Urinary bladder (tissue), 4 donors: ENCODE measurements at regions not wholly inside any gene's neighbourhood (a gene's known extent, or its start where the extent isn't known, plus 50 kb on each side); places are given as distances from the start of the nearest gene placed in this dataset. TPM values are rescaled to one million over a fixed set of nuclear protein-coding genes. Genes with fewer than 3 reads are reported as not detected.

Experiments used
- DNase-seq: peaks from one replicate; pipeline ENCODE4 v3.0.0-alpha.2; 2015; ENCODE audit errors: extremely low spot score
- H3K27ac ChIP-seq: one replicate; pipeline ENCODE4 v1.5.1; 2013; ENCODE audit warnings: low read depth, mild to moderate bottlenecking, moderate library complexity
- H3K36me3 ChIP-seq: one replicate; pipeline ENCODE4 v1.6.1; 2013; ENCODE audit warnings: mild to moderate bottlenecking, moderate library complexity; ENCODE audit not compliant: insufficient read depth
- H3K4me1 ChIP-seq: one replicate; pipeline ENCODE4 v1.6.1; 2013; ENCODE audit warnings: mild to moderate bottlenecking, moderate library complexity; ENCODE audit not compliant: insufficient read depth
- H3K4me3 ChIP-seq: one replicate; pipeline ENCODE4 v1.5.1; 2013; ENCODE audit warnings: low read depth, low read length
- WGBS: extraction: QIAGEN DNeasy Blood & Tissue Kit; methylation state at CpG from one replicate; pipeline ENCODE4 v1.1.7; 2013; 5-methylcytosine and 5-hydroxymethylcytosine counted together
- small RNA-seq: library from RNA; depleted of rRNA; stranded (forward); fragments of <200 nt; gene quantifications from one replicate; pipeline ENCODE3, GENCODE V24; 2014
- donor health status: healthy with polysubstance abuse.
- donor health status: healthy.

- DNase-seq: no peak
- Histone ChIP-seq H3K4me3 (no peak overlapping the region), H3K27ac (no peak overlapping the region), H3K36me3 (no peaks in the 10 kb centered on the region), H3K4me1 (no peaks in the 10 kb centered on the region)
- 91% methylated on average over 2 of the region's 2 CpGs for WGBS
Observed at GRCh38 chr1:237962985-237963384, 72.3 kb upstream of the ZP4 start.

GRCh38 chr1:237961754-237962153, 71.0 kb upstream of the ZP4 start:
- Histone ChIP-seq H3K27ac (no peak overlapping the region), H3K4me3 (no peak overlapping the region), H3K4me1 (no peaks in the 10 kb centered on the region), H3K36me3 (no peaks in the 10 kb centered on the region)
- DNase-seq: no peak
- WGBS: 24% methylated on average over 1 of the region's 1 CpG

- Histone ChIP-seq H3K27ac (no peak overlapping the region), H3K4me3 (no peak overlapping the region), H3K36me3 (no peaks in the 10 kb centered on the region), H3K4me1 (no peaks in the 10 kb centered on the region)
- no peak for DNase-seq
Observed at GRCh38 chr1:237959838-237960237, 69.1 kb upstream of the ZP4 start.

GRCh38 chr1:237953238-237953637, 62.5 kb upstream of the ZP4 start:
- DNase-seq: no peak
- Histone ChIP-seq H3K4me1 (no peaks in the 10 kb centered on the region), H3K27ac (no peak overlapping the region), H3K4me3 (no peak overlapping the region), H3K36me3 (no peaks in the 10 kb centered on the region)
- 80% methylated on average over 7 of the region's 7 CpGs for WGBS

Small RNAs in the stretch of these regions (small RNA-seq; reads per million reads assigned to genes)
- gene AL356010.1 (not detected), gene AL590135.1 (not detected), gene RNU6-725P (not detected)
